GM21423 (cell line): ENCODE measurements at regions not wholly inside any gene's neighbourhood (a gene's known extent, or its start where the extent isn't known, plus 50 kb on each side); places are given as distances from the start of the nearest gene placed in this dataset.
"Not testable (repeated sequence)": the region's sequence is repeated elsewhere in the genome, so short reads cannot be mapped to it uniquely, and the experiment has no call there.

Source experiments
- ATAC-seq: cut with Tn5 transposase; IDR thresholded peaks from one replicate; pipeline ENCODE4 v1.9.1; 2021; ENCODE audit warnings: mild to moderate bottlenecking, moderate library complexity; ENCODE audit not compliant: unreplicated experiment

DNA sequence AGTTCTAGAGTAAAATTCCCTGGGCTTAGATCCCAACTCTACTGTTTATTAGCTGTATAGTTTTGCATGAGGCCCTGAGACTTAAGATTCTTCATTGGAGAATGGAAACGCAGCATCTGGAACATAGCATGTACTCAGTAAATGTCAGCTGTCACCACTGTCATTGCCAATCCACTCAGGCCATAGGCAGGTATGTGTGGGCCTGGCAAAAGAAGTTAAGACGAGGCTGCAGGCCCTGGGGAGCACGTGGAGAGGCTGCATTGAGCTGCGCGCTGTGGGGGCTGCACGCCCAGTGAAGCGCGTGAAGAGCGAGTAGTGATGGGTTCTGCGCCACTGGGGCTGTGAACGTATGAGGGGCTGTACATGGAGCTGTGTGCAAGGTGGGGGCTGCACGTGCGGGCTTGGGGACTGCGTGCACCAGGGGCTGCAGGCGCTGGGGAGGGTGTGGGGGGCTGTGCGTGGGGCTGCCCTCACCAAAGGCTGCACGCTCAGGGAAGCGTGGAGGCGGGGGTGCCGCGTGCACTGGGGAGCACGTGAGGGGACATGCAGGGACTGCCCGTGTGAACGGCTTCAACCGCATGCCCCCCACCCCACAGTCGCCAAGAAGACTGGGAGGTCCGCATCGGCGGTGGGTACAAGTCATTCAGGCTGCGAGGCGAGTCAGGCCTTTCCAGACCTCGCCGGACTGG, 85.5 kb downstream of the PRR15 start:
- ATAC-seq, result no peak

DNA sequence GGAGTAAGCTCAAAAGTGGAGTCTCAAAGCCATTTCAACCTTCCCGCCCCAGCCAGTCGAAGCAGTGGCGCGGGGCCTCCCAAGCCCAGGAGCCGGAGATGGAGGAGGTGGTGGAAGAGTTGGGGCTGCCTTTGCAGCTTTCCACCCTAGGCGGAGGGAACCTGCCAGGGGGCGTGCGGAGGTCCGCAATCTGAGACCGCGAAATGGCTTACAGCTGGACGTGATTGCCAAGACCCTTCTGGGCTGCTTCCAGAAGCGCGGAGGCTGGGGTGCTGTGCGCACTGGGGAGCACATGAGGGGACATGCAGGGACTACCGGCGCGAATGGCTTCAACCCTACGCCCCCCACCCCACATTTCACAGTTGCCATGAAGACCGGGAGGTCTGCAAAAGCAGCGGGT, 86.2 kb downstream of the PRR15 start:
- no peak for ATAC-seq

- no peak for ATAC-seq
Measured at GRCh38 chr7:29651477-29651876, 87.8 kb downstream of the PRR15 start.

GRCh38 chr7:29652556-29652955, 88.9 kb downstream of the PRR15 start:
- ATAC-seq, result no peak

DNA sequence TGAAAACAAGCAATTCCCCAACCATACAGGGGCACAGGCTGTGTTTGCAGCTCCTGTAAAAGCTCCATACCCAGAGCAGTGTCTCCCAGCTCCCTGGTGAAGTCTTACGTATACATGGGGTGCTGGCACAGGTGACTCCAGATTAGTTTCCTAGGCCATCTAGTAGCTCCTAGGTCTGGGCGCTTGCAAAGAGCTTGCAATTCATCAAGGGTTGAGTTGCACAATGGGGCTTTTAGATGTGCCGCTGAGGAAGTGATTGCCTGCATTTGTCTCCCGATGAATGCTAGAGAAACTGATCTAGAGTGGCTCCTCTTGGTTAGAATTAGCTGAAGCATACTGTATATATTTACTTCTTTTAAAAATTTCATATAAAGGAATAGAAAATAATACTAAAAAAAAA, 90.7 kb downstream of the PRR15 start:
- not testable (repeated sequence) for ATAC-seq

- no peak for ATAC-seq
Measured at GRCh38 chr7:29657288-29657687, 93.7 kb downstream of the PRR15 start.

DNA sequence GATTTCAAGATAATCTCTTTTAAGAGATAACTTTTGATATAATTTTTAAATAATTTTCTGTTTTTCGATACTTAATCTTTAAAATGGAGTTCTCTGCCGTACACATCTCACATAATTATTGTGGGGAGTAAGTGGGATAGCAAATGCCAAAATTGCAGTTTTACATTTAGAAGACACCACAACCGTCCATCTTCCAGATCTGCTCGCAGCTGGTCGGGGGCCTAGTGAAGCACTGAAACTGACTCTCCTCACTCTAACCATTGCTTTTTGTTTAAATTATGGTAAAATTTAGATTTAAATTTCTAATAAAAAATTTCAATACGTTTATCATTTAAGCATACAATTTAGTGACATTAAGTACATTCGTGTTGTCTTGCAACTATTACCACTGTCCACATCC, 94.2 kb downstream of the PRR15 start:
- ATAC-seq, result no peak

DNA sequence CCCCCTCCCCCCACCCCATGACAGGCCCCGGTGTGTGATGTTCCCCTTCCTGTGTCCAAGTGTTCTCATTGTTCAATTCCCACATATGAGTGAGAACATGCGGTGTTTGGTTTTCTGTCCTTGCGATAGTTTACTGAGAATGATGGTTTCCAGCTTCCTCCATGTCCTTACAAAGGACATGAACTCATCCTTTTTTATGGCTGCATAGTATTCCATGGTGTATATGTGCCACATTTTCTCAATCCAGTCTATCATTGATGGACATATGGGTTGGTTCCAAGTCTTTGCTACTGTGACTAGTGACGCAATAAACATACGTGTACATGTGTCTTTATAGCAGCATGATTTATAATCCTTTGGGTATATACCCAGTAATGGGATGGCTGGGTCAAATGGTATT, 95.6 kb downstream of the PRR15 start:
- not testable (repeated sequence) for ATAC-seq

GRCh38 chr7:29662899-29663298, 99.3 kb downstream of the PRR15 start:
- not testable (repeated sequence) for ATAC-seq

DNA sequence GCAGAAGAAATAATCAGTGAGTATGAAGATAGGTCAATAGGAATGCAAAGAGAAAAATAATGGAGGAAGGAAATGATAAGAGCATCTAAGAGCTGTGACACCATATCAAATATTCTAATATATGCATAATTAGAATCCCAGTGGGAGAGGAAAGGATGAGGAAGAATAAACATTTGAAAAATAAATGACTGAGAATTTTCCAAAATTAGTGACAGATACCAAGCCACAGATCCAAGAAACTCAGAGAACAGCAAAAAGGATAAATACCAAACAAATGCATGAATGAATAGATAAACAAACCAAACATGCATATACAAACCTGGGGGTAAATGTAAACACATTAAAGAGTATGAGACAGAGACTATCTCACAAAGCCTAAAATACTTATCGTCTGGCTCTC, 101.4 kb downstream of the PRR15 start:
- ATAC-seq, result not testable (repeated sequence)

GRCh38 chr7:29667096-29667669, 103.5 kb downstream of the PRR15 start:
- ATAC-seq, result not testable (repeated sequence)

DNA sequence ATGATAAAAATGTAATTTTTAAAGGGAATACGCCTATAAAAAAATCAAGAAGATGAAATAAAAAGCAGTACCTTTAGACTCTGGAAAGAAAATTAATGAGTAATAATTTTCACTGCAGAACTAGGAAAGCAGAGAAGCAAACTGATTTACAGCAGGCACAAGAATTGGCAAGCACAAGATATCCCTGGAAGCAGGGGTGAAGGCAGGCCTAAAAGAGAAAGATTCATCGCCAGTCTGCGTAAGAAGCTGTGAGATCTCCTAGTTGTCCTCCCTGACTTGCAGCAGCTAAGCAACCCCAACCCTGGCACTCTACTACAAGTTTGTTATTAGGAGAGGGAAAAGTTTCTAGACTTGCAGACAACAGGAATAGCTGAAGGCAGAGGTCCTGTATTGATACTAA, 107.7 kb downstream of the PRR15 start:
- not testable (repeated sequence) for ATAC-seq

DNA sequence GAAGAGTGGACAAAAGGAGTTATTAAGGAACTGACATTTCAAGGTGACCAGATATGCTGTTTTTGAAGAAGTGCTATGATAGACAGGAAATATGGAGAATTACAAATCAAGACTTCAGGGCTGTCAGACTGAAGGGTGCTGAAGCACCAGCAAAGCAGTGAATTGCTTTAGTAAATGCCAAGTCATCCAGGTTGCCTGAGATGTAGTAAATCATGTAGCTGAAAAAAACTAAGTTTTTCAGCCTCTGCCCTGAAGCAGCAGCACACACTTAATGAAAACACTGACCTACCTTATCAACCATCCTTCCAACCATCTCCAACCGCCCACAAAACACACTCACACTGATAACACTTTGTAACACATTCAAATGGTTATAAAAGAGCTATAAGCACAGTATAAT, 110.0 kb downstream of the PRR15 start:
- ATAC-seq, result not testable (repeated sequence)

GRCh38 chr7:29674626-29675025, 111.0 kb downstream of the PRR15 start:
- ATAC-seq, result not testable (repeated sequence)

GRCh38 chr7:29677254-29677653, 113.6 kb downstream of the PRR15 start:
- not testable (repeated sequence) for ATAC-seq

- ATAC-seq, result not testable (repeated sequence)
Measured at GRCh38 chr7:29679963-29680362, 116.3 kb downstream of the PRR15 start.

DNA sequence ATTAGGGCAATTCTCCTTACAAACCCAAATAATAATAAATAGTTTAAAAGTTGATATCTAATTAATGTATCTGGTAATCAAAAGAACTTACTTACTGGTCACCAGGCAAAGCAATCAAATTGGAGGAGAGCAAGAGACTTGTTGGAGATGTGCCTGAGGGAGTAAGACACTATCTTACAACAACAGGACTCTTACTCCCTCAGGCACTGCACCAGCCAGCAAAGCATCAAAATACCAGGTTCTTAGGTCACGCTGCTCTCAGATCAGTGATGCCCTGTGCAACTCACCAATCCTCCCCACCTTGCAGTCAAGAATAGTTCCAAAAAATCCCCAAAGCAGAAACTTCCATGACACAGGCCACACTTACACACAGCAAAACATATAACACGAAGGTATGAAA, 117.0 kb downstream of the PRR15 start:
- not testable (repeated sequence) for ATAC-seq

- ATAC-seq, result peak; percentile 25
Measured at GRCh38 chr7:29684151-29684786, 120.6 kb downstream of the PRR15 start.

- peak; percentile 62 for ATAC-seq
Measured at GRCh38 chr7:29684787-29685650, 121.3 kb upstream of the WIPF3 start.

DNA sequence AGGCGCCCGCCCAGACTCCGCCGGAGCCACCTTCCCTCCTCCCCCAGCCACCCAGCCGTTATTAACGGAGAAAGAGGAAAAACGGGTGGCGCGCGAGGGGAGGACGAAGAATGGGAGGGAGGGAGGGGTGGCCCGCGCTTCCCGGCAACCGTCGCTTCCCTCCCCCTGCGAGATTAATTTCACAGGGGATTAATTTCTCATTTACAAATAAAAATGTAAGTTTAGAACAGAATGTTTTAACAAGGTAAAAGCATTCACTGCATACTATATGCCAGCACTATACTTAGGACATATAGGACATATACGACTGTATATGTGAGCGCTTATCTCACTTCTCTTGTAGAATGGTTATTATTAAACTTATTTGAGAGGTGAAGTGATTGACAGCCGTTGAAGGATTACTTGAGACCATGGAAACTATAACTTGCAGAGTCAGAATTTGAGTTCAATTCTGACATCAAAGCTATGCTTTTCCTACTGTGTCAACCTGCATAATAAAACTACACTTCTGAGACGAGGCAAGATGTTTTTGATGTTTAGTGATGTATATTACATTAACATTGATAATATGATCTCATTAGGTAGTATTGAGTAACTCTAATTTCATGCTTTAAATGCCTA, 120.5 kb upstream of the WIPF3 start:
- not testable (repeated sequence) for ATAC-seq

- not testable (repeated sequence) for ATAC-seq
Measured at GRCh38 chr7:29690510-29690909, 115.8 kb upstream of the WIPF3 start.
